H1 (cell line): ENCODE measurements at regions not wholly inside any gene's neighbourhood (a gene's known extent, or its start where the extent isn't known, plus 50 kb on each side); places are given as distances from the start of the nearest gene placed in this dataset.

ENCODE experiments used
- GABPA ChIP-seq: IDR thresholded peaks from 2 replicates; pipeline ENCODE4 v1.6.1; 2011; ENCODE audit warnings: mild to moderate bottlenecking, low read length, moderate library complexity, borderline replicate concordance; ENCODE audit not compliant: insufficient read depth
- NRF1 ChIP-seq: IDR thresholded peaks from 2 replicates; pipeline ENCODE4 v1.6.1; 2011; ENCODE audit warnings: mild to moderate bottlenecking, low read depth, low read length, improper control_type of control experiment
- TF ChIP-seq, protein P1 (sequence below), 3 experiments: IDR thresholded peaks; 1 replicate in 2 of 3; 2 replicates in 1 of 3; pipeline versions ENCODE4 v1.5.1 to v1.6.1; 2011; ENCODE audit warnings: low read length in 3 of 3, mild to moderate bottlenecking in 3 of 3, inconsistent platforms in 2 of 3, low read depth in 1 of 3, moderate library complexity in 1 of 3; ENCODE audit not compliant: insufficient read depth in 1 of 3; ENCODE audit errors: control extremely low read depth in 1 of 3

DNA sequence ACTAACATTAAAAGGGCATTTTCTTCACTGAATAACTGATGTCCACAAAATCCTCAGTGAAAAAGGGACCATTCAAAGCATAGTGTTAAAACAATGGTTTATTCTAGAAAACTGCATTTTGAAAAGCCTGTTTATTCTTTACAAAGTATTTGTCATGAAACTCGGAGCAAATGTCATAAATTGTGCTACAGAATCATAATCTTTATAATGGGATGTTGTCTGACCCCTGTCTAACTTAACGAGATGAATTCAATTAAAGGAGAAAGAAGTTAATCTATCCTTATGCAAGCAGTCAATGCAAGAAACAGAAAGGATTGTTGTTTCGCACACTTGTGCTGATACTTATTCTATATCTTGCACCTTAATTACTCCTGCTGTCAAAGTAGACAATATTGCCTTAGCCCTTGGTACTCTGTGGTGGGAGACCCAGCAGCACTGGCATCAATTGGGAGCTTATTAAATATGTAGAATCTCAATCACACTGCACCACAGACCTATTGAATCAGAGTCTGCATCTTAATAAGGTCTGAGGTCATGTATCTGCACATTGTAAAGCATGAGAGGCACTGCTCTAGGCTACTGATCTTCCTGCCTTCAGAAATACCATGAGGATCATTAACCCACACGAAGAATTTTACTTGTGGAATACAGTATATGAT is 708.3 kb downstream of the HDGFL1 start:
- TF ChIP-seq GABPA (no peak), NRF1 (no peak)
- TF ChIP-seq, protein P1, sequence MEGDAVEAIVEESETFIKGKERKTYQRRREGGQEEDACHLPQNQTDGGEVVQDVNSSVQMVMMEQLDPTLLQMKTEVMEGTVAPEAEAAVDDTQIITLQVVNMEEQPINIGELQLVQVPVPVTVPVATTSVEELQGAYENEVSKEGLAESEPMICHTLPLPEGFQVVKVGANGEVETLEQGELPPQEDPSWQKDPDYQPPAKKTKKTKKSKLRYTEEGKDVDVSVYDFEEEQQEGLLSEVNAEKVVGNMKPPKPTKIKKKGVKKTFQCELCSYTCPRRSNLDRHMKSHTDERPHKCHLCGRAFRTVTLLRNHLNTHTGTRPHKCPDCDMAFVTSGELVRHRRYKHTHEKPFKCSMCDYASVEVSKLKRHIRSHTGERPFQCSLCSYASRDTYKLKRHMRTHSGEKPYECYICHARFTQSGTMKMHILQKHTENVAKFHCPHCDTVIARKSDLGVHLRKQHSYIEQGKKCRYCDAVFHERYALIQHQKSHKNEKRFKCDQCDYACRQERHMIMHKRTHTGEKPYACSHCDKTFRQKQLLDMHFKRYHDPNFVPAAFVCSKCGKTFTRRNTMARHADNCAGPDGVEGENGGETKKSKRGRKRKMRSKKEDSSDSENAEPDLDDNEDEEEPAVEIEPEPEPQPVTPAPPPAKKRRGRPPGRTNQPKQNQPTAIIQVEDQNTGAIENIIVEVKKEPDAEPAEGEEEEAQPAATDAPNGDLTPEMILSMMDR (IDR thresholded peaks at IDR 0.05; ENCODE audit: control extremely low read depth in 1 of 3, insufficient read depth in 1 of 3, low read depth in 1 of 3, low read length in 3 of 3), result no peak
